HCT116 (cell line): ENCODE measurements at regions not wholly inside any gene's neighbourhood (a gene's known extent, or its start where the extent isn't known, plus 50 kb on each side); places are given as distances from the start of the nearest gene placed in this dataset.

Experiments
- POLR2A ChIP-seq: IDR thresholded peaks from 2 replicates; pipeline ENCODE4 v1.7.0; 2011; ENCODE audit warnings: borderline replicate concordance; ENCODE audit not compliant: insufficient read depth, insufficient read length; ENCODE audit errors: extremely low read depth
- REST ChIP-seq: IDR thresholded peaks from 2 replicates; pipeline ENCODE4 v1.6.1; 2012; ENCODE audit warnings: low read depth
- TF ChIP-seq, protein P1 (sequence below), 3 experiments: fragments of 200-600 bp in 1 of 3; sonication (generic) in 1 of 3; IDR thresholded peaks in 2 of 3; conservative IDR thresholded peaks in 1 of 3; 2 replicates each; pipeline ENCODE4 v1.5.1; 2012 to 2017; ENCODE audit warnings: low read depth in 2 of 3, low read length in 2 of 3, antibody characterized with exemption in 1 of 3, borderline replicate concordance in 1 of 3, control low read depth in 1 of 3, mild to moderate bottlenecking in 1 of 3, mixed read lengths in 1 of 3, mixed run types in 1 of 3, moderate library complexity in 1 of 3; ENCODE audit not compliant: insufficient read depth in 1 of 3
- TF ChIP-seq, protein P2 (sequence below): IDR thresholded peaks from 2 replicates; pipeline ENCODE4 v1.6.1; 2012

DNA sequence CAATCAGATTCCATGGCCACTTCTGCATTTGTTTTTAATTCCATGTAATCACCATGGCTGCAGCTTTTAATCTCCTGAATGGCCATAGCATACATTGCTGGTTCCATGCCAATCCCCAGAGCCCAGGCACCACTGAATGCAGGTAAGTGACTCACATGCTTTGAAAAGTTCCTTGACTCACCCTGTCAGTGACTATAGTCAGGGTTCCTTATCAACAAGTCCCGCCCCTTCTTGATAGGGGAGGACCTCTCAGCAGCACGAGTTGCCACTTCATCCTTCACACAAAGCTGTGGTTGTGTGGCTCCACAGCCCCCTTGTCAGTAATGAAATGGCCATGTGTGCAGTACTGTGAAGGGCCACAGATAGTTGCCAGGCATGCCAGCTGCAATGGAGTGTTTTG lies 516.6 kb downstream of the PPARGC1A start:
- no peak for TF ChIP-seq POLR2A
- TF ChIP-seq, protein P1, sequence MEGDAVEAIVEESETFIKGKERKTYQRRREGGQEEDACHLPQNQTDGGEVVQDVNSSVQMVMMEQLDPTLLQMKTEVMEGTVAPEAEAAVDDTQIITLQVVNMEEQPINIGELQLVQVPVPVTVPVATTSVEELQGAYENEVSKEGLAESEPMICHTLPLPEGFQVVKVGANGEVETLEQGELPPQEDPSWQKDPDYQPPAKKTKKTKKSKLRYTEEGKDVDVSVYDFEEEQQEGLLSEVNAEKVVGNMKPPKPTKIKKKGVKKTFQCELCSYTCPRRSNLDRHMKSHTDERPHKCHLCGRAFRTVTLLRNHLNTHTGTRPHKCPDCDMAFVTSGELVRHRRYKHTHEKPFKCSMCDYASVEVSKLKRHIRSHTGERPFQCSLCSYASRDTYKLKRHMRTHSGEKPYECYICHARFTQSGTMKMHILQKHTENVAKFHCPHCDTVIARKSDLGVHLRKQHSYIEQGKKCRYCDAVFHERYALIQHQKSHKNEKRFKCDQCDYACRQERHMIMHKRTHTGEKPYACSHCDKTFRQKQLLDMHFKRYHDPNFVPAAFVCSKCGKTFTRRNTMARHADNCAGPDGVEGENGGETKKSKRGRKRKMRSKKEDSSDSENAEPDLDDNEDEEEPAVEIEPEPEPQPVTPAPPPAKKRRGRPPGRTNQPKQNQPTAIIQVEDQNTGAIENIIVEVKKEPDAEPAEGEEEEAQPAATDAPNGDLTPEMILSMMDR (IDR thresholded peaks at IDR 0.05 in 2 of 3, conservative IDR thresholded peaks at IDR 0.05 in 1 of 3; ENCODE audit: borderline replicate concordance in 1 of 3, insufficient read depth in 1 of 3, low read depth in 2 of 3, low read length in 2 of 3), result no peak
- no peak for TF ChIP-seq REST
- TF ChIP-seq, protein P2, sequence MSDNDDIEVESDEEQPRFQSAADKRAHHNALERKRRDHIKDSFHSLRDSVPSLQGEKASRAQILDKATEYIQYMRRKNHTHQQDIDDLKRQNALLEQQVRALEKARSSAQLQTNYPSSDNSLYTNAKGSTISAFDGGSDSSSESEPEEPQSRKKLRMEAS, result no peak
